ENCODE measurements at regions not wholly inside any gene's neighbourhood (a gene's known extent, or its start where the extent isn't known, plus 50 kb on each side); places are given as distances from the start of the nearest gene placed in this dataset.

GRCh38 chr18:2148823-2149222 is 422.5 kb downstream of the METTL4 start:
- TF ChIP-seq SIN3A (IDR thresholded peaks at IDR 0.05; ENCODE audit: low read depth) (no peak), POLR2A (IDR thresholded peaks at IDR 0.05; ENCODE audit: borderline replicate concordance, extremely low read depth, insufficient read depth, insufficient read length) (no peak), EZH2phosphoT487 (IDR thresholded peaks at IDR 0.05; ENCODE audit: borderline replicate concordance) (no peak), CTCF (IDR thresholded peaks at IDR 0.05 in 2 of 3, conservative IDR thresholded peaks at IDR 0.05 in 1 of 3; ENCODE audit: borderline replicate concordance in 1 of 3, insufficient read depth in 1 of 3, low read depth in 2 of 3, low read length in 2 of 3) (no peak), ZNF274 (IDR thresholded peaks at IDR 0.05; ENCODE audit: low read depth, low read length) (no peak), YY1 (IDR thresholded peaks at IDR 0.05; ENCODE audit: extremely low read depth, insufficient replicate concordance, low read depth, low read length) (no peak), POLR2AphosphoS5 (IDR thresholded peaks at IDR 0.05; ENCODE audit: low read depth, low read length) (no peak)
